ENCODE measurements at regions not wholly inside any gene's neighbourhood (a gene's known extent, or its start where the extent isn't known, plus 50 kb on each side); places are given as distances from the start of the nearest gene placed in this dataset.
"Not testable (repeated sequence)": the region's sequence is repeated elsewhere in the genome, so short reads cannot be mapped to it uniquely, and the experiment has no call there.

- DNase-seq = not testable (repeated sequence)
These were observed 395.3 kb upstream of the ZNF337 start for GRCh38 chr20:26091921-26092320.

GRCh38 chr20:26086195-26086594 is 389.5 kb upstream of the ZNF337 start:
- DNase-seq = not testable (repeated sequence)

- DNase-seq = not testable (repeated sequence)
These were observed 377.3 kb upstream of the ZNF337 start for GRCh38 chr20:26073972-26074371.

- not testable (repeated sequence) for DNase-seq
These were observed 362.7 kb upstream of the ZNF337 start for GRCh38 chr20:26059324-26059723.

GRCh38 chr20:26058446-26058845 is 361.8 kb upstream of the ZNF337 start:
- not testable (repeated sequence) for DNase-seq

- not testable (repeated sequence) for DNase-seq
These were observed 360.6 kb upstream of the ZNF337 start for GRCh38 chr20:26057135-26057752.

DNA sequence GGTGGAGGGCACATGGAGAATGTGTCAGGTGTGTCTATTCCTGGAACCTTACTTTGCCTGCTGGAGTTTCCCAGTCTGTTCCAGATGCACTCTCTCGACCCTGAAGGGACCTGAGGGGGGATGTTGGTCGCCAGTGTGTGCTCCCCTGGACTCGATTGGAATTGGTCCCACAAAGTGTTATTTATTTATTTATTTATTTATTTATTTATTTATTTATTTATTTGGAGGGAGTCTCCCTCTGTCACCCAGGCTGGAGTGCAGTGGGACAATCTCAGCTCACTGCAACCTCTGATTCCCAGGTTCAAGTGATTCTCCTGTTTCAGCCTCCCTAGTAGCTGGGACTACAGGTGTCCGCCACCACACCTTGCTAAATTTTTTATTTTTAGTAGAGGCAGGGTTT is 329.1 kb upstream of the ZNF337 start:
- not testable (repeated sequence) for DNase-seq

DNA sequence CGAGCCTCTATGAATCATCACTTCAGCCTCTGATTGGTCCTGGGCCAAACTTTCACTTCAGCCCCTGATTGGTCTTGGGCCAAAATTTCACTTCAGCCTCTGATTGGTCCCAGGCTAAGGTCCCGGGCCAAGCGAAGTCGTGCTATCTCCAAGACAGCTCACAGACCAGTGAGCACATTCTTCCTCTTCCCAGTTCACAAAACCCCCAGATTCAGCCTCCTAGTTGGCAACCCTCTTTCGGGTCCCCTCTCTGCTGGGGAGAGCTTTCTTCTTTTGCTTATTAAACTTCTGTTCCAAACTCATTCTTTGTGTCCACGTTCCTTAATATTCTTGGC is 314.3 kb upstream of the ZNF337 start:
- DNase-seq = not testable (repeated sequence)

DNA sequence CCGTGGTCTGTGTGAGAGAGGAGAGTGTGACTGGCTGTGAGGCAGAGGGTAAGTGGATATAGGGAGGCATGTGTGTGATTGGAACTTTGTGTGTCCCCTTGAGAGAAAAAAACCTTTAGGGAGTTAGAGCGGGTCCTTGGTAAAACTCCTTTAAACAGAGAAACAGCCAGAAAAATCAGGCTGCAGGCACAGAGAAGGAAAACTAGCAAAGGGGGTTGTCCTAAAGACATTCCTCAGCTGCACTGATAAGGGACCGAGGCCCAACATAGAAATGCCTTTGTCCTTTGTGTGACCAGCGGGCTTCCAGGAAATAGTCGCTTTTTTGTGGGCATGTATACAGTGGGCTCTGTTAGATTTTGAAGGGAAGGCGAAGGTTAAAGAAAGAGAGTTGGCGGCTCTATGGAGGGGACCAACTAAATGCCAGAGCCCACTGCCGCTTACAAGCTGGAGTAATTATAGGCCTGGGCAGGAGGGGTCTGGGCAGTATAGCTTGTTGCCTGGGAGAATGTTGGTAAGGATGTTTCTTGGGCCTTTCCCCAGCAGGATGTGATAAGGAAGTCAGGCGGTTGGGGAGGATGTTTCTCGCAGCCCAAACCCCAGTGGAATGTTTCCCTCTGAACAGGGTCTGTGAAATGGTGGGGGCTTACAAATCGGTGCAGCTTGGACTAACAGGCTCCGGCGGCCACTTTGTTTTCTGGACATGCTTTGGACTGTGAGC is 313.7 kb upstream of the ZNF337 start:
- DNase-seq = not testable (repeated sequence)

- DNase-seq = not testable (repeated sequence)
These were observed 313.0 kb upstream of the ZNF337 start for GRCh38 chr20:26009402-26010223.

DNA sequence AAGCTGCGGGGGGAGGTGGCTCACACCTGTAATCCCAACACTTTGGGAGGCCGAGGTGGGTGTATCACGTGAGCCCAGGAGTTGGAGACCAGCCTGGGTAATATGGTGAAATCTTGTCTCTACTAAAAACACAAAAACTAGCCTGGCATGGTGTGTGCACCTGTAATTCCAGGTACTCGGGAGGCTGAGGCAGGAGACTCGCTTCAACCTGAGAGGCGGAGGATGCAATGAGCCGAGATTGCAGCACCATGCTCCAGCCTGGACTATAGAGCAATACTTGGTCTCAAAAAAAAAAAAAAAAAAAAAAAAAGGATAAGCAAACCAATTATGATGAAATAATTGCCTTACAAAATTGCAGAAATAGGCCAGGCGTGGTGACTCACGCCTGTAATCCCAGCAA is 311.4 kb upstream of the ZNF337 start:
- DNase-seq = not testable (repeated sequence)

GRCh38 chr20:26006164-26006563 is 309.5 kb upstream of the ZNF337 start:
- DNase-seq = not testable (repeated sequence)

DNA sequence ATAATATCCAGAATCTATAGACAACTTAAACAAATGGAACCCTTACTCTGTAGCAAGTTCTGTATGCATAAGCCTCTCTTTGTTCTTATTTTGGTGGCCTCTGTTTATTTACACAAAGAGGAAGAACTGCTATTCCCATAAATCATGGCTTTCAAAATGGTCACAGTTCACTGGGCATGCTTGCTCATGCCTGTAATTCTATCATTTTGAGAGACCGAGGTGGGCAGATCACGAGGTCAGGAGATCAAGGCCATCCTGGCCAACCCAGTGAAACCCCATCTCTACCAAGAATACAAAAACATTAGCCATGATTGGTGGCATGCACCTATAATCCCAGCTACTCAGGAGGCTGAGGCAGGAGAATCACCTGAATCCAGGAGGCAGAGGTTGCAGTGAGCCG is 307.3 kb upstream of the ZNF337 start:
- not testable (repeated sequence) for DNase-seq

DNA sequence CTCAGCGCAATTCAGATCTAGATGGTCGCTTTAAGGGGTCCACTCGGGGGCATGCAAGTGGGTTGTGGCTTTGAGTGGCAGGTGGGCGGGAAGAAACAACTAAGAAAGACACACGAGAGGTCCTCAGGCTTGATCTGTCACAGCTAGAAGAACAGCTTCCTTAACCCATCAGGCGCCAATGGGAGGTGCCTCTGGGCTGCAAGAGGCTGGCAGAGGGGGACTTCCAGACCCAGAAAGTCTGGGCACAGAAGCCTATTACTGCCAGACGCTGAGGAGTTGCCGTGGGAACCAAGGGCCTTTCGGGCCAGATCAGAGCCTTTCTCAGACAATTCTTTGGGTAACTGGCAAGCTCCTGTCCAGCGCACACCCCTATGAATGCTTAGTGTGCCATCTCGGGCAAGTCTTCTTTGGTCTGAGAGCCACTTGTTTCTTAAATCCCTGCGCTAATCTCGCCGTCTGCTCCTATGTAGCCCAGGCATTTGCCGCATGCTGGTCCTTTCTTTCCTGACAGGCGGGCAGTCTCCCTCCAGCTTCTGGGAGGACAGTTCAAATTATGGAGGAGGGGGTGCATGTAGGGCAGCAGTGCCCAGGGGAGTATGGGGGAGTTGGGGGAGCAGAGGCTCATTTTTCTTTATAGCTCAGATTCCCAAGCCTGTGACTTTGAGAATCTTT is 300.9 kb upstream of the ZNF337 start:
- DNase-seq = not testable (repeated sequence)

DNA sequence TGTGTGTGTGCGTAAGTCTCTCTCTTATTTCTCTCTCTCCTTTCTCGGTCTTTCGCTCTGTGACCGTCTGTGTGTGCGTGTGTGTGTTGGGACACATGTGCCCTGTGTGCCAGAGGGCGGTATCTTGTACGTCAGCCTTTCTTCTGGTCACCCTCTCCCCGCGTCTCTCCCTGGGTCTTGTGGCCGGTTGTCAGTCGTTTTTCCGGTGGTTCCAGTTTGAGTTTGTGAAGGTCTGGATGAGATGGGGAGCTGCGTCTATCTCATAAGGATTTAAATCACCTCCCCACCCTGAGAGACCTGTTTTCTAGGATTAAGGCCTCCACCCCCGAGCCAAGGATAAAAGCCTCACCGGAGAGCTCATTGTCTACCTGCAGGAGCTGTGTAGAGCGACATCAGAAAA is 295.5 kb upstream of the ZNF337 start:
- DNase-seq = no peak

GRCh38 chr20:25991756-25992130 is 295.1 kb upstream of the ZNF337 start:
- DNase-seq = no peak

- no peak for DNase-seq
These were observed 294.6 kb upstream of the ZNF337 start for GRCh38 chr20:25991051-25991755.

DNA sequence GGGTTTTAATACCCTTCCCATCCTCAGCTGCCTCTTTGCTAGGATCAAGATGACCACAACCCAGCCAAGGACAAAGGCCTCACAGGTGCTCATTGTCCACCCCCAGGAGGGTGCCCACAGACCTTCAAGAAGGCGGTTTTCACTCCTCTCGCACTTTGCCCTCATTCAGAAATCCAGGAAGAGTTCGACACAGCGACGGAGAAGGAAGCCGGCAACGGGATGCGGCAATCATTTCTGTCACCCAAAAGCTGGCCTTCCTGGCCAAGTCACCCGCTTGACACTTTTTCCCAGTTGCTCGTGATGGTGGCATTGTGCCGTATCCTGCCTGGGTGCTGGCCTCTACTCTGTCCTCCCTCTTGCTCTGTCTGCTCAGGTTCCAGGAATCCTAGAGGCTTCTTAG is 293.0 kb upstream of the ZNF337 start:
- not testable (repeated sequence) for DNase-seq

- DNase-seq = no peak
These were observed 292.5 kb upstream of the ZNF337 start for GRCh38 chr20:25989196-25989595.

DNA sequence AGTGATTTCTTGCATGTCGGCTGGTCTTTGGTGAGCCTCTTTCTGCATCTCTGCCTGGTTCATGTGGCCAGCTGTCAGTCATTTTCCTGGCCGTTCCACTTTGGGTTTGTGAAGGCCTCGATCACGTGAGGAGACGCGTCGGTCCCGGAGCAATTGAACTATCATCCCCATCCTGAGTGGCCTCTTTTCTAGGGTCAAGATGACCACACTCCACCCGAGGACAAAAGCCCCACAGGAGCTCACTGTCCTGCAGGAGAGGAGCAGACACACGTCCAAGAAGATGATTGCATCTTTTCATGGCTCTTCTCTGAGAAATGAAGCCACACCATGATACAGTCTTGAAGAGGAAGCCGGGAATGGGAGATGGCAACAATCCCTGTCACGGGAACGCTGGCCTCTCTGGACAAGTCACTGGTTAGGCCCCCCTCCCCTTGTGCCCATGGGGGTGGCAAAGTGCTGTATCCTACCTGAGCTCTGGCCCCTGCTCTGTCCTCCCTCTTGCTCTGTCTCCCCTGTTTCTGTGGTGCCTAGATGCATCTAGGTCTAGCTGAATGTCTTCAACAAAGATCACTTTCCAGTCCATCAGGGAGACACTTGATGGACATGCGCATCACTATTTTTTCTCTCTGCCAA is 291.4 kb upstream of the ZNF337 start:
- DNase-seq = not testable (repeated sequence)

DNA sequence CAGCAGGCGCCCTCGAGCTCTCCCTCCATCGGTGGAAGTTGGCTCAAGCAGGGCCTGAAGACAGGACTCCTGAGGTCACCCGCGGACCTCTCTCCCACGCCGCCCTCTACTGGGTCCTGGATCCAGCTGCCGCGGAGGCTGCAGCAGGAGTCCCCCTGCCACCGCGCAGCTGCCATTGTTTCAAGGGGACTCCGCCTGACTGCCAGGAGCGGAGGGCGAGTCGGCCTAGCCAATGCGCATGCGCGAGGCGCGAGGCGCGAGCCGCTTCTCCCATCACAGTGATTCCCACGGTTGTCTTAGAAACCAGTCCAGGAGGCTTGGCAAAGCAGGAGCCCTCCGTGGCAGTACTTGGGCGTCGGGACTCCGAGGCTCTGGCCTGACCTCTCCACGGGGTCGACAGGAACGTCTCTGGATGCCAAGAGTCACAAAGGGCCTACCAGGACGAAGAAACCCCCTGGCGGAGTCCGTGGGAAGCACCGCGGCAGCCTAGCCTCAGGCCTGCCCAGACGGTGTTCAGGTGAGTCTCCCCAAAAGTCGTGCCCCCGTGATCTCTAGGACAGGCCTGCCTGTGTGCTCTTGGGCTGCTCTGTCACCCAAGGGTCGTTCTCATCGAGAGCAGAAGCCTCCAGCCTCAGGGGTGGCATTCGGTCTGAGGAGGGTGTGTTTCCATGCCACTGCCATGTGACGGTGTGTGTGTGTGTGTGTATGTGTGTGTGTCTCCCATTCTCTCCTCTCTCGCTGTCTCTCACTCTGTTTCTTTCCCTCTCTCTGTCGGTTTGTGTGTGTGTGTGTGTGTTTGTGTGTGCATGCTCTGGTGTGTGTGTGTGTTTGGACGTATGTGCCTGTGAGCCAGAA is 290.6 kb upstream of the ZNF337 start:
- DNase-seq = no peak
